Erythroblast (primary cell): ENCODE measurements at regions not wholly inside any gene's neighbourhood (a gene's known extent, or its start where the extent isn't known, plus 50 kb on each side); places are given as distances from the start of the nearest gene placed in this dataset.

Source experiments
- GATA1 ChIP-seq: IDR thresholded peaks from 2 replicates; pipeline ENCODE4 v1.6.1; 2011; ENCODE audit warnings: low read depth, mild to moderate bottlenecking, control low read depth, low read length, moderate library complexity
- POLR2A ChIP-seq: IDR thresholded peaks from 2 replicates; pipeline ENCODE4 v1.6.1; 2011; ENCODE audit warnings: mild to moderate bottlenecking, low read length

GRCh38 chr5:74145951-74146350, 494.6 kb downstream of the ENC1 start:
- TF ChIP-seq POLR2A (no peak), GATA1 (no peak)
